ENCODE measurements at regions not wholly inside any gene's neighbourhood (a gene's known extent, or its start where the extent isn't known, plus 50 kb on each side); places are given as distances from the start of the nearest gene placed in this dataset.

DNA sequence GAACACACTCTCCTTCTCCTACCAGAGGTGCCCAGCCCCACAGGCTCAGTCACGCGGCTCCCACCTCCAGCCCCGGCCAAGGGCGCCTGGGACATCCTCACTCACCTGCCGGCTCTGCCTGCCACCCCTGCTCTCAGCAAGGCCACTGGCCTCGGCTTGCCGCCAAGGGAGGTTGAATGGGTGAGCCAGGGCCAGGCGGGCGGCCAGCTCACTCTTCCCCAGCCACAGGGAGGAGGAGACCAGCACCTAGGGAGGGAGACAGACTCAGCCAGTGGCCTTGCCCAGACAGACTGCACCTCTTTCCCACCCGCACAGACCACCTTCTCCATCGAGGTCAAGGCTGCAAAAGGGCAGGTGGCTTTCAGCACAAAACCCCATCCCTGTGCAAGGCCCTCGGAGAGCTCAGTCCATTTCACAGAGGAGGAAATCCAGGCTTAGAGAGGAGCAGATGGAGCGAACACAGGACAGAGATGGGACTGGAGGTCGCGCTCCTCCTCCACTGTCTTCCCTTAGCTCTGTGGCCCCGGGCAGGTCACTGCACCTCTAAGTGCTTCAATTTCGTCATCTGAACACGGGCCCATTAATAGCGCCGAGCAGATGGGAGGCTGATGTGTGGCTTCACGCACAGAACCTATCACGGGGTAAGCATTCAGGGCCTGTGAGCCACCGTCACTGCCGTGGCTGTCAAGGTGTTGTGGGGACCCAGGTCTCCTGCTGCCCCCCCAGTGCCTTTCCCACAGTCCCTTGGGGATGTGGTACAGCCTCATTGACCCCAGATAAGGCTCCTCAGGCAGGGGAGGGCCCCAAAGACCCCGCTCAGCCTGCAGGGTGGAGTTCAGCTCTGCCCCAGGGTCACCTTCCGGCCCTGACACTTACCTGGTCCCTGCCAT lies 56.1 kb downstream of the RMI2 start:
- H3K27me3 Mint-ChIP-seq = no peaks in the 10 kb centered on the region
- no peak overlapping the region for H3K27ac Mint-ChIP-seq
- peaks cover 0 to under 1% of the 10 kb centered on the region in 2 donors for H3K4me1 ChIP-seq (ENCODE audit: control insufficient read depth in 2 of 2, insufficient read depth in 2 of 2, low read length in 2 of 2)
- no peaks in the 10 kb centered on the region for H3K36me3 ChIP-seq (ENCODE audit: control insufficient read depth in 2 of 3, insufficient read depth in 3 of 3, low read length in 3 of 3)
- H3K4me3 Mint-ChIP-seq = no peak overlapping the region
- no peak overlapping the region for H3K4me3 ChIP-seq (ENCODE audit: low read length)
- ATAC-seq = no peak
- H3K27ac ChIP-seq (ENCODE audit: low read depth, low read length) = no peak overlapping the region
- ChIA-PET CTCF (no interaction called here), POLR2A (no interaction called here)
- intact Hi-C loops (cut with micrococcal nuclease) = no loop called here
- peaks cover 0 to 10% (median 0%) of the 10 kb centered on the region in 7 donors for H3K4me1 Mint-ChIP-seq
- no peaks in the 10 kb centered on the region for H3K9me3 ChIP-seq (ENCODE audit: control insufficient read depth in 2 of 3, low read length in 3 of 3)
- H3K9me3 Mint-ChIP-seq = no peaks in the 10 kb centered on the region
- H3K27me3 ChIP-seq (ENCODE audit: control insufficient read depth in 2 of 2, insufficient read depth in 2 of 2, low read length in 2 of 2) = no peaks in the 10 kb centered on the region
- H3K36me3 Mint-ChIP-seq = no peaks in the 10 kb centered on the region
- no peak for DNase-seq

DNA sequence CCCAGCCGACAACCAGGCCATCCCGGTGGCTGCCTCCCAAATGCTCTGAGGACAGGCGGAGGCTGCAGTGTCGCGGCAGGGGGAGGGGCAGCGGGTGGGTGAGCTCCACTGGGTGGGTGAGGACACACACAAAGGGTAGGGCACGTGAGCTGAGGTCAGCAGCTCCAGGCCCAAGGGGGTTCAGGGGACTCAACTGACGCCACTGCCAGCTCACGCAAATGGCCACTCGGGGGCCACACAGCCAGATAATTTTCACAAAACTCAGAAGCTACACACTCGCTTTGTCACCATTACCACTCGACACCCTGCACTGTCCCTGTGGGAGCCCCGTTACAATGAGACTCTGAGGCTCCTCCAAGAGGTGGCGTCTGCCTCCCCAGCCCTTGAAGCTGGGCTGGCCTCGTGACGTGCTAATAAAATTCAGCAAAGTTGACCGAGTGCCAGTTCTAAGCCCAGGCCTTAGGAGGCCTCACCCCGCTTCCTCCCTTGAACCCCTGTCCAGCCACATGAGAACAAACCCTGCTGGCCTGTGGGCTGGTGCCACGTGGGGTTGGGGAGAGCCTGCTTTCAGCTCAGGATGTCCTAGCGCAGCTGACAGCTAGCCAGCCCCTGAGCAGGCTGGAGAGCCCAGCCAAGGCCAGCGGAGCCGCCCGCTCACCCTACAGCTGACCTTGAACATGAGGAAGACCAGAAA lies 56.9 kb downstream of the RMI2 start:
- CTCF ChIA-PET = no interaction called here

GRCh38 chr16:11402745-11403533 lies 57.7 kb downstream of the RMI2 start:
- ChIA-PET CTCF (interaction anchor here (0.6 kb wide), 1 partner anchor 333 kb away, joined by 4 read pairs; no protein-coding TSS in a partner anchor), POLR2A (no interaction called here)
- Histone ChIP-seq H3K9me3 (ENCODE audit: control insufficient read depth in 2 of 3, low read length in 3 of 3) (no peaks in the 10 kb centered on the region), H3K36me3 (ENCODE audit: control insufficient read depth in 2 of 3, insufficient read depth in 3 of 3, low read length in 3 of 3) (no peaks in the 10 kb centered on the region), H3K27me3 (ENCODE audit: control insufficient read depth in 2 of 2, insufficient read depth in 2 of 2, low read length in 2 of 2) (no peaks in the 10 kb centered on the region), H3K4me1 (ENCODE audit: control insufficient read depth in 2 of 2, insufficient read depth in 2 of 2, low read length in 2 of 2) (no peaks in the 10 kb centered on the region), H3K27ac (ENCODE audit: low read depth, low read length) (no peak overlapping the region), H3K4me3 (ENCODE audit: low read length) (no peak overlapping the region)
- Mint-ChIP-seq H3K36me3 (no peaks in the 10 kb centered on the region), H3K4me3 (no peak overlapping the region), H3K27me3 (no peaks in the 10 kb centered on the region), H3K27ac (peak overlapping the region in 1 of 9 donors; percentile 18), H3K9me3 (no peaks in the 10 kb centered on the region), H3K4me1 (peaks cover 0 to 5% (median 4%) of the 10 kb centered on the region in 7 donors)
- ATAC-seq = no peak
- DNase-seq = no peak
- intact Hi-C loops (cut with micrococcal nuclease) = no loop called here

More for the DNA sequence above, 56.9 kb downstream of the RMI2 start:
- ATAC-seq = no peak
- Mint-ChIP-seq H3K27ac (no peak overlapping the region), H3K36me3 (no peaks in the 10 kb centered on the region), H3K9me3 (no peaks in the 10 kb centered on the region), H3K27me3 (no peaks in the 10 kb centered on the region), H3K4me3 (no peak overlapping the region), H3K4me1 (peaks cover 0 to 5% (median under 1%) of the 10 kb centered on the region in 7 donors)
- Histone ChIP-seq H3K4me3 (ENCODE audit: low read length) (no peak overlapping the region), H3K9me3 (ENCODE audit: control insufficient read depth in 2 of 3, low read length in 3 of 3) (no peaks in the 10 kb centered on the region), H3K27ac (ENCODE audit: low read depth, low read length) (no peak overlapping the region), H3K4me1 (ENCODE audit: control insufficient read depth in 2 of 2, insufficient read depth in 2 of 2, low read length in 2 of 2) (no peaks in the 10 kb centered on the region), H3K27me3 (ENCODE audit: control insufficient read depth in 2 of 2, insufficient read depth in 2 of 2, low read length in 2 of 2) (no peaks in the 10 kb centered on the region), H3K36me3 (ENCODE audit: control insufficient read depth in 2 of 3, insufficient read depth in 3 of 3, low read length in 3 of 3) (no peaks in the 10 kb centered on the region)
- POLR2A ChIA-PET = no interaction called here
- DNase-seq = no peak
- intact Hi-C loops (cut with micrococcal nuclease) = no loop called here

- no peaks in the 10 kb centered on the region for H3K9me3 ChIP-seq (ENCODE audit: control insufficient read depth in 2 of 3, low read length in 3 of 3)
- Mint-ChIP-seq H3K27ac (no peak overlapping the region), H3K9me3 (no peaks in the 10 kb centered on the region), H3K27me3 (no peaks in the 10 kb centered on the region), H3K4me3 (no peak overlapping the region), H3K36me3 (no peaks in the 10 kb centered on the region), H3K4me1 (peaks cover 0 to 5% (median 4%) of the 10 kb centered on the region in 7 donors)
- no peaks in the 10 kb centered on the region for H3K27me3 ChIP-seq (ENCODE audit: control insufficient read depth in 2 of 2, insufficient read depth in 2 of 2, low read length in 2 of 2)
- ATAC-seq (no peak), DNase-seq (no peak)
- no peak overlapping the region for H3K4me3 ChIP-seq (ENCODE audit: low read length)
- no peaks in the 10 kb centered on the region for H3K36me3 ChIP-seq (ENCODE audit: control insufficient read depth in 2 of 3, insufficient read depth in 3 of 3, low read length in 3 of 3)
- intact Hi-C loops (cut with micrococcal nuclease) = no loop called here
- H3K27ac ChIP-seq (ENCODE audit: low read depth, low read length) = no peak overlapping the region
- POLR2A ChIA-PET = no interaction called here
- CTCF ChIA-PET = interaction anchor here (1.4 kb wide), 1 partner anchor 440 kb away, joined by 4 read pairs; no protein-coding TSS in a partner anchor
- no peaks in the 10 kb centered on the region for H3K4me1 ChIP-seq (ENCODE audit: control insufficient read depth in 2 of 2, insufficient read depth in 2 of 2, low read length in 2 of 2)
These were observed 58.2 kb downstream of the RMI2 start for GRCh38 chr16:11403534-11403795.

GRCh38 chr16:11403920-11404319 lies 58.7 kb downstream of the RMI2 start:
- H3K36me3 ChIP-seq (ENCODE audit: control insufficient read depth in 2 of 3, insufficient read depth in 3 of 3, low read length in 3 of 3) = no peaks in the 10 kb centered on the region
- H3K4me3 ChIP-seq (ENCODE audit: low read length) = no peak overlapping the region
- Mint-ChIP-seq H3K27ac (no peak overlapping the region), H3K4me3 (no peak overlapping the region), H3K4me1 (peaks cover 0 to 5% (median 4%) of the 10 kb centered on the region in 7 donors), H3K9me3 (no peaks in the 10 kb centered on the region), H3K36me3 (no peaks in the 10 kb centered on the region), H3K27me3 (no peaks in the 10 kb centered on the region)
- POLR2A ChIA-PET = no interaction called here
- no peak overlapping the region for H3K27ac ChIP-seq (ENCODE audit: low read depth, low read length)
- CTCF ChIA-PET = interaction anchor here (1.4 kb wide), 1 partner anchor 441 kb away, joined by 4 read pairs; no protein-coding TSS in a partner anchor
- no peaks in the 10 kb centered on the region for H3K27me3 ChIP-seq (ENCODE audit: control insufficient read depth in 2 of 2, insufficient read depth in 2 of 2, low read length in 2 of 2)
- no peaks in the 10 kb centered on the region for H3K9me3 ChIP-seq (ENCODE audit: control insufficient read depth in 2 of 3, low read length in 3 of 3)
- ATAC-seq = no peak
- H3K4me1 ChIP-seq (ENCODE audit: control insufficient read depth in 2 of 2, insufficient read depth in 2 of 2, low read length in 2 of 2) = no peaks in the 10 kb centered on the region
- intact Hi-C loops (cut with micrococcal nuclease) = no loop called here
- DNase-seq = no peak

GRCh38 chr16:11404603-11405002 lies 59.3 kb downstream of the RMI2 start:
- no peaks in the 10 kb centered on the region for H3K9me3 ChIP-seq (ENCODE audit: control insufficient read depth in 2 of 3, low read length in 3 of 3)
- ChIA-PET POLR2A (no interaction called here), CTCF (interaction anchor here (1.0 to 1.4 kb wide), 3 partner anchors 19 to 441 kb away, joined by 3 to 4 read pairs (median 3); no protein-coding TSS in a partner anchor)
- intact Hi-C loops (cut with micrococcal nuclease) = loop anchor here (1.0 to 5.0 kb wide), 3 partner anchors 128 to 440 kb away; partner anchors contain the start of gene ZC3H7A (in 1 of the 2)
- no peaks in the 10 kb centered on the region for H3K36me3 ChIP-seq (ENCODE audit: control insufficient read depth in 2 of 3, insufficient read depth in 3 of 3, low read length in 3 of 3)
- Mint-ChIP-seq H3K4me3 (no peak overlapping the region), H3K27ac (no peak overlapping the region), H3K36me3 (no peaks in the 10 kb centered on the region), H3K27me3 (no peaks in the 10 kb centered on the region), H3K9me3 (no peaks in the 10 kb centered on the region), H3K4me1 (peaks cover 0 to 5% (median 4%) of the 10 kb centered on the region in 7 donors)
- H3K27me3 ChIP-seq (ENCODE audit: control insufficient read depth in 2 of 2, insufficient read depth in 2 of 2, low read length in 2 of 2) = no peaks in the 10 kb centered on the region
- no peak for DNase-seq
- H3K4me3 ChIP-seq (ENCODE audit: low read length) = no peak overlapping the region
- no peaks in the 10 kb centered on the region for H3K4me1 ChIP-seq (ENCODE audit: control insufficient read depth in 2 of 2, insufficient read depth in 2 of 2, low read length in 2 of 2)
- H3K27ac ChIP-seq (ENCODE audit: low read depth, low read length) = no peak overlapping the region
- no peak for ATAC-seq
